DMS 273 (cell line): ENCODE measurements at regions not wholly inside any gene's neighbourhood (a gene's known extent, or its start where the extent isn't known, plus 50 kb on each side); places are given as distances from the start of the nearest gene placed in this dataset.

Source experiments
- DNase-seq: peaks from one replicate; lab custom pipeline; 2025; ENCODE audit not compliant: unreplicated experiment; lab: John Stamatoyannopoulos, UW

DNA sequence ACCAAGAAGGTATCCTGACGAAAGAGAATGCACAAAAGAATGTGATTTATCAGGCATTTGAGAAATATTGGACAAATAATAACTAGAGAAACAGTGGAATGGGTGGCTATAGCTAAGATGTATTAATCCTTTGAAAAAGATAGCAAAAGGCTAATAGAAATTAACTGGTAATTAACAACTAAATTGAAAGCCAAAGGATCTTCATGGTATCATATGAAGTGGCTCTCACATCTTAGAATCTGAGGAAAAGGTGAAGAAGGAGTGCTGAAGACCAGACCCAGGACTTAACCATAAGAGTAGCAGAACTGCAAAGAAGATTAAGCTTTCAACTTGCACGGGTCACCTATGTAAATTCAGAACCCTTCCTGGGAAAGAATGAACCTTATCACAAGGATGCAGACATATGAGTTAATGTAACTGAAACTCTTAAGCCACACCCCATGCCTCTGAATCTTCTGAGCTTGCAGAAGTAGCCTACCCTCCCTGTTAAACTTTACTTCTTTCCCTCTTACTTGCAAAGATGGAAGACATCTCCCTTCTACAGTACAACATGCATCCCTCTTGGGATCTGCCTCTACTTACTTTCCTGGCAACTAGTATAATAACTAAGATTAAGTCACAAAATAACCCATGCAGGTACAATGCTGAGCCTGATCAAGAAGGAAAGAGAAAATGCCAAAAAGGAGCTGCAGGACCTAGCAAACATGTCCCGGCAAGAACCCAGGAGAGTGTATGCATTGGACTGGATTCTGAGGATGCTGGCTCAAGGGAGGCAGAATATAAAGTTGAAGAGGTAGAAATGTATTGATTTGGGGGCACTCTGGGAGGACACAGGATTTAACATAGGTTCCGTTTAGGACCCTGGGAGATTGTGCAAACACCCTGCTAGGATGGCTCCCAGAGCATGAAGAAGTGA lies 395.5 kb upstream of the SLC30A5 start:
- no peak for DNase-seq

DNA sequence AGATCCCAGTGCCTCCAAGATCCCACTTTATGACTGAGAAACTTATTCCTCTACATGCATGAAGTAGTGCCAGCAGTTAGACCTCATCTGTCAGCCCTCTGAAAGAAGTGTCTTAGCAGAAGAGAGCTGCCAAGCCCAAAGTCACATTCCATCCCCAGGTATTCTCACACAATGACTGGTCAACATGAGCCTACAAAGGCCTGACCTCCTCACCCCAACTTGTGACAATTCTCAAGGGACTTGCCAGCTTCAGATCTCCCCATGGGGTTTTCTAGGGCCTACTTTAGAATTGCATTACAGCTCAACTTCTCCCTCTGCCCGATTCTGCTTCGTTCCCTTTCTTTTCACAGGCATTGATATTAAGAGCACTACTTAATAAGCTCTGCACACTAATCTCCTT lies 393.8 kb upstream of the SLC30A5 start:
- no peak for DNase-seq

DNA sequence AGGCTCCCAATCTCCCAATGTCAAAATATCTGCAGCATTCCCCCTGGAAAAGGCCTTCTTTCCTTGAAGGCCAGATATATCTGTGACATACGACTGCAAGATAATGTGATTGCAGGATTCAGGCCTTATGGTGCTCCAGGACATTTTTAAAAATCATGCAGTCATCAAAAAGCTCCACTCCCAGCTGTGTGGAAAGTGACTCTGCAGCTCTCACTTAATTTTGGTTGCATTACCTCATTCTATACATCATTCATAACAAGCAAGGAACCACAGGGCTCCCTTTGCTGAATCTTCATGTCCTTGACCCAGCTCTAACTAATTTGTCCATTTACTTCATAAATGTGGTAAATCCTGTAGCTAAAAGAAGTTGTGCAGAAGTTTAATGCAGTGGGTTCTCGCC lies 386.2 kb upstream of the SLC30A5 start:
- no peak for DNase-seq

DNA sequence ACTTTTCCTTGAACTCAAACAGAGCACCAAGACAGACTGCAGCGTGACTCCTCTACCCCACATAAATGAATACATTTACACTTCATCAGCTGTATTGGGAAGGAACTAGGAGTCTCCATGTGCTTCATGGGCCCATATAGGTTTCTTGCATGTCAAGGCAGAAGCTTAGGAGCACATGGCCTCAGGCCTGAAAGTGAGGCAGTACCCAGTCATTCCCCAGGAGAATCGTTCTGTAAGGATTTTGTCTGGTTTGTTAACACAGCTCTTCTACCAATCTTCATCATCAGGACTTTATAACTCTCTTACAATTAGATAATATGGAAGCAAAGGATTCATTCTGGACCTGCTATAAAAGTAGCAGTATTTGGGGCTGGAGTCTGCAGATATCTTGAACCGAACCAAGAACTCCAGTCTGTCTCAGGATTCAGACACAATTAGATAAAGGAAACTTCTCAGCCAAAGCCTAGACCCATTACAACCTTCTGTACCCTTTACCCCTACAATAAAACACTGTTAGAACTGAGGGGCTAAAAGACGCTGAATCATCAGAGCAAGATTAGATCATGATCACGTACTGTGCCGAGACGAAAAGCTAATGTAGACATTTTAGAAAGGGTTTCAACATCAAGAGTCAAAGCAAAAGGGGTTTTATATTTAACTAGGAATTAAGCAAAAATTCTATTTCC lies 385.5 kb upstream of the SLC30A5 start:
- no peak for DNase-seq

DNA sequence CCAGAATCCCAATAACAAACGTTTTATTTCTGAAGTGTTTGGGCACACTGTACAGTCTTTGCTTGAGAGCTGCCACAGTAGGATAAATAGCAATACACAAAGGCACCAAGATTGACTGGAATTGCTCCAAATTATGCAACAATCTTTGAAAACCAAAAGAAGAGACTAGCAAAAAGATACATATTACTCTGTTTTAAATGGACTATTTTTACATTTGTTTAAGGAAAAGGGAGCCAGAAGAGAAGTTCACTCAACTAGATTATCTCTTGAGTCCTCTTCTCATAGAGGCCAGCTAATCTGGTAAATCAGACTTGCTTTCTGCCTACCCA lies 385.0 kb upstream of the SLC30A5 start:
- no peak for DNase-seq

DNA sequence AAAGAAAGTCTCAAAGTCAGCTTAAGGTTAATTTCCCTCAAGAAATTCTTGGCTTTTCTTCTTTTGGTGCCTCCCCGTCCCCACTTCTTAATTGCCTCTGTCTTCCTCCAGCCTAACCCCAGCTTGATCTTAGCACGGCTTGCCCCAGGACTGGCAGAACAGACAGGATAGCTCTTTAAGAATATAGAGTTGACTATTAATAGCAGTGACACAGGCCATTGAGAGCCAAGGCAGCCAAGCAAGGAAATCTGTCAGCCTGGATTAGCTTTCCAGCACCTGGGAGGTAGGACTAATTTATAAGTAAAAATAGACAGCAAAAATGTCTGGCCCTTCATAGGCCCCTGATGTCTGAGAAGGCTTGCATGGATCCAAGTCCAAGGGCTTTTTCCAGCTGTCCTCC lies 384.6 kb upstream of the SLC30A5 start:
- DNase-seq, result peak; percentile 34

DNA sequence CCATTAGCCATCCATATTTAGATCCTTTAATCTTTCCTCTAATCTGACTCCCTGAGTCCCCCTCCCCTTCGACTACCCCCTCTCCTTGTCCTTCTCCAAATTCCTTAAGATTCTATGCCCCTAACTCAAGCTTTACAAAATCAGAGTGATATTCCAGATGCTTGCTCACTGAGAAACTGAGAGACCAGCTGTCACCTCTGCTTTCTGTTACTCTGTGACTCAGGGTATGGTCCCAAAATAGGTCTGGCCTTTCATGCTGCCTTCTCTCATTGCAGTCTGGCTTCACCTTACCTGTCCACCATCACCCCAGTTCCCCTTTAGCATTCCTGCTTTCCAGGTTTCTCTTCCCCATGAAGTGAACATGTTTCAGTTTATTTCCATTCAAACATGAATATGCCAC lies 383.3 kb upstream of the SLC30A5 start:
- peak; percentile 67 for DNase-seq

DNA sequence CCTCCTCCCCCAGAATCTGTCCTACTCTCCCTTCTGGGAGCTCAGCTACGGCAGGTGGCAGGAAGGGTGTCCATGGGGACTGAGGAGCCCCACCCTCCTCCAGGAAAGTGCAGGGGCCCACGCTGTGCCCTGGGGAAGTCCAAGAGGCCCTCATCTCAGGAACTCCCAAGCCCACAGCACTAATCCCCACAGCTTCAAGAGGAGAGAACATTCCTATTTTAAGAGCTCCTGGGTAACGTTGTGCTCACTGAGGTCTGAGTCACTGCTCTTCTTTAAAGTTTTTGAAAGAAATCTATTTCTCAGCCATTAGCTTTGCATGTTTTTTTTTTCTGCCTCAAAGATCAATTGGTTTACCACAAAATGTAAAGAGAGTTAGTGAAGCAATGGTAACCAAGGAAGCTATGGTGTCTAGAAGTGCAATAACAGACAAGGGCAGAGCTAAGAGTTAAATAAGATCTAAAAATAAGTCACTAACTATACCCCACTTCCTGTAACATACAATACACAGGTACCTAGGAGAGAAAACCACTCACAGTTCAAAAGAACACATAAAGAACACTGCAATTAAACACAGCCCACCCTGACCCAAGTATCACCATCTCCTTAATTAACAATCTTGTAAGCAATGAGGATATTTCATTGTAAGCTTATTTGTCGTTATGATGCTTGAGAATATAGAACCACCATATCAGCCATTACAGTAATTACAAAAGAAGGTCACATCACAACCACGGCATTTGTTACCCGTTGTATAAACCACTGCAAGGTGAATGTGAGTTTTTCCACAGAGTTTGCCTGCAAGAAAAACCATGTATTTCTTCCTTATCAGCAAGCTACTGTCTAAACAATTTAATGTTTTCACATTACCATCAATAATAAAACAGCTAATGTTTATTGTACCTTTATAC lies 382.3 kb upstream of the SLC30A5 start:
- peak; percentile 62 for DNase-seq

DNA sequence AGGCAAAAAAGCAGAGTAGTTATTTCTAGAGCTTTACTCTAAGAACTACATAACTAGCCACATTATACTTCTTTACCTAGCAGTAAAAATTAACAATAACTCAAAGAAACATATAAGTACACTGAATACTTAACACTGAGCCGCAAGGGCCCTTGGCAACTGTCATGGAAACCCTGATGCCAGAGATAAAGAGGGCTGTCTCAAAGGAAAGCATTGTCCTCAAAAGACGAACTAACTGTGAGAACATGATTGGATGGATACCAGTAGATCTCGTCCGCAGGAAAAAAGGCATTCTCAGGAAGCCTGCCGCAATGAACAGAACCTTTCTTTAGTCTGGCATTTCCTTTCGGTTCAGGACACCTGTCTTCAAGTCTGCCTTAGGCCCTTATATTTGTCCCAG lies 379.0 kb upstream of the SLC30A5 start:
- DNase-seq, result no peak

DNA sequence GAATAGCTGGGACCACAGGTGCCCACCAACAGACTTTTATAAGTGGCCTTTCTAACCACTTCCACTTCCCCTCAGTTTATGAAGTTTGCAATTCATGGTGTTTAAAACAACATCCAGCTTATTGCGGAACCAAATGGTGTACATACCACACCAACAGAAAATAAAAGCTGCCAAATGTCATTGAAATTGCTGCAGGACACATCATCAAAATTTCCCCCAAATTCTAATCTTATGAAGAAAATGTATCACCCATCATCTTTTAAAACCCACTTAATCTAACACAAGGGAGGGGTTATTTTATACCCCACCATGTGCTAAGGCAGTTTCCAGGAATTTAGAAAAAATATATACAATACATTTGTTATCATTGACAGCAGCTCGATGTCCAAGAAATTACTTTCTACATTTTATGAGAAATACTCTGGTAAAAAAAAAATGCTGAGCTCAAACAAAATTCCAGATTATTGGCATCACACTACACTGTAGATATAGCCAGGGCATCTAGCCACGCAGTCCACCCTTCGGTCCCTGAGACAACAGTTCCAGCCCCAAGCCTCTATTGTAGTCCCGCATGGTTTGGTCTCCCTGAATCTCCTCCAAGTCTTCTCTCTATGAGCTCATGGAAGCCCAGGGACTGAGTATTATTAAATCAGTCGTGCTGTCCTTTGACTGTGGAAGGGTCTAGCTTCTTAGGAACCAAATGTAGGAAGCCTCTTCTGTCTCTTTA lies 372.8 kb upstream of the SLC30A5 start:
- DNase-seq, result no peak

DNA sequence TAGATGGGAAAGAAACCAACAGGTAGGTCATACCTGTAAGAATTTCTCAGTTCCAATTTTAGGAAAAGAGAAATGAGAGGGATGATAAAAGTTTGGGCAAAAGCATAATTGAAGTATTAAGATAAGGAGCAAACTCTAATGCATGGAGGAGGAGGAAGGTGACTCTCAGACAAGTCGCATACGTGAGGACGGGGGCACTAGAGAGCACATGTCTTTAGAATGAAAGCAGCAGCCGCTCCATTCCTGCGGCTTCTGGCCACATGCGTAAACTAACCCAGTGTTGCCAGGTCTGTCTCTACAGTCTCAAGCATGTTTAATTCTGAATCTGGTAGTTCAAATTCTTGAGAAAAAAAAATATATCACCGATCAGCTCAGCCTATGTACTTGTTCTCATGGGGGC lies 371.5 kb upstream of the SLC30A5 start:
- no peak for DNase-seq

DNA sequence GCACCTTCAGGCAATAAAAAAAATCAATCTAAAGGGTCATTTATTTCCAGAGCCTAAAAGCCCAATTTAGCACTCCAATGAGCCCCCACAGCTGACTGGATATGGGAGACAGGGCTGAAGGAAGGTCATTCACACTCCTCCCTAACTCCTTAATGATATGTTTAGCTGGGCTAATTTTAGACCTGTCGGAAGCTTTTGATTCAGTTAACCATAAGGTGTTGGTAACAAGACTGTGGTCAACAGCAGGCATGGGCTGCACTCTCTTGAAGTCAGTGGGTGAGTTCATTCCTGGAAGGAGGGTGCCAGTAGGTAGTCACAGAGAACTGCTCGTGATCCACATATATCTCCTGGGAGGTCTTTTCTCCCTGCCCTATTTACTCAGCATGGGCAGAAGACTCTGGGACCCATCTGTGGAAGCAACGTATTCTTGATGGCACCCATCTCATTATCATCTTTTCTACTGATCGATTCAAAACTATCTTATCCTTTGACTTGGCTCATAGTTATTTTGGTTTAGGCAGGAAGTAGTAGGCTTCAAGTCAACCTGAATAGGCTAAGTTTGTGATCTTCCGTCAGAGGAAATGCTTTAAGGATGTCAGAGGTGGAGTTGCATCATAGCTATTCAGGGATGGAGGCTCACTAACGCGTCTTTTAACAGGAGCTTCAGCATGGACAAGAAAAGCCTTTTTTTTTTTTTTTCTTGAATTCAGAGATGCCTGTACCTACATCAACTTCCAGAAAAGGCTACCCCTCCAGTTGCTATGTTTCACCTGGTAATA lies 367.7 kb upstream of the SLC30A5 start:
- DNase-seq, result peak; percentile 11

DNA sequence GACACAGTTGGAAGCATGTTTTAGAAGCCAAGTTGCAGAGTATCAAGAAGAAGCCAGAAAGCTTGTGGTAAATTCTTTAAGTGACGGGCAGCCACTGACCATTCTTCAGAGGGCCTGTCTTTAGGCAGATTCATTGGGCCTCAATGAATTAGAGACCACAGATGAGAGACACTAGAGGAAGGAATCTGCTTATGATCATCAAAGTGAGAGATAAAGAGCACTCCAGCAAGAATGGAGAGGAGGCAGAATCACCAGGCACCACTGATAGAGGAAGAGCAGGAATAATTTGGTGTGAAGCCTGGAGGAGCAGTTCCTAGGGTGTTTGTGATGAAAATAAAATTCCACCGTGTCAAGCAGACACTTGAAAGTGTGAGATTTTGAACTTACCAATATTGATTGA lies 365.9 kb upstream of the SLC30A5 start:
- no peak for DNase-seq

DNA sequence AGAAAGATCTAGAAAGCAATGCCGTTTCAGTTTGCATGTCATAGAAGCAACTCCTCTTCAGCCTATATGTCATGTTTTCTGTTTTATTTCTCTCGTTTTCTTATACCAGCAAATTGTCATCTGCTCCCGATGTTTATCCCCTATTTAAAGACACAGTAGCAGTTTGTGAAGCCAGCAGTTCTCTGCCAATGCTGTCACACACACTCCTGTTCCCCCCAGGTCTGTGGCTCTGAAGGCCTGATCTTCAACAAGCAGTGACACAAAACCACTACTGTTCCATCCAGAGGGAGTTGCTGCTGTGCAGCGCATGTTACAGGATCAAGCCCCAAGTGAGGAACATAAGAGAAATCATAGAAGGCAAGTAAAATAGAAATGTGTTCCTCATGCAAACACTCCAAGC lies 364.1 kb upstream of the SLC30A5 start:
- no peak for DNase-seq

DNA sequence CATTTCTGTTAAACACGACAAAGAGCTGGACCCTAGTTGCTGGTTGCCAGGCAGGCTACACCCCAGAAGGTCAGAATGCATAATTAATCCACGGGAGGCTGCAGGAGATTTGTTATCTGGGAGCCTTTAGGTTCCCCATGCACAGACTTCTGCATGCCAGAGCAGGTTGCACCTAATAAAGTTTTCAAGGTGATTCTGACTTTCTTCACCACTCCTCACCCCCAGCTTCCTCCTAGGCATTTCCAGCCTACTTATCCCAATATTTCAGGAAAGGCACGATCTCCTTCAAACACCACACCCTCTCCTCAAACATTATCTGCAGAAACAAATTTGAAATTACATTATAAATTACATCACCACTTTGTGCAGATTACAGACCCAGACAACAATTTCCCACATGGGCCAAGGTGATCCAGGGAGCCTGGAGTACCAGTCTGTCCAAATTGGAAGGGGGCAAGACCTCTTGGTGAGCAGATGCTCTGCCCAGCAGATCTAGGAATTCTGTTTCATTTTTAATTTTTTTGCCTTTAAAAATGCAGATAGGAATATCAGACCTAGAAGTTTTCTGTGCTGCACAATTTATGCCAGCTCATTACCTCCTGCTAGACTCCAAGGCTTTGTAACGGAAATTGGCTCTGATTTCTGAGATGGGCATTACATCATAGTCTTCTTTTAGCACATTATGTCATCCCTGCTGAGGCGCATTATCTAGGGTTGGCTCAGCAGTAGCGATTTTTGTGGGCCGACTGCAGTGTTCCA lies 363.4 kb upstream of the SLC30A5 start:
- DNase-seq, result peak; percentile 86

DNA sequence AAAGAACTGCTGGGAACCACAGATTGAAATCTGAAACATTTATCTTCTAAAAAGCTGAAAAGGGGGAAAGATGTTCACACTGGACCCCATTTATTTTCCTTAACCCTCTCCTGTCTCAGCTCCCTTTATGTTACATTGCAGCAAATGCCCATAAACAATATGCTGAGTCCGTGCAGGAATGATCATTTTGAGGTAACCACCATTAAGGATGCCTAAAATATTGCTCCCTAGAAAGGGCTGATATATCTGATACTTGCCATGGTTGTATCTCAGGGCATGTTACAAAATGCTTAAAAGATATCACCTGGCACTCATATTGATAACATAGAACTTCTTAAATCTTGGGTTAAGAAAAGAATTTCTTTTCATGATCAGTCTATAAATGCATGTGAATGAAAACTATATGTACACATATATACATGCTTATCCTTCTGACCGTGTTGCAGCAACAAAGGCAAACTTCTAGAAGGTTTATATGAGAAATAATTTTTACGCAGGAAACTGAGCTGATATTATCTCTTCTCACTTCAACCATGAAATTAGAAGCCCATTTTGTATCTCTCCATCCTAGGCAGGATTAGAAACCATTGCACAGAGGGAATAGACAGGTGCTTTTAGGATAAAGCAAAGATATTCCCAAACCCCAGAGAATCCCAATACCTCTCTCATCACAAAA lies 362.7 kb upstream of the SLC30A5 start:
- no peak for DNase-seq

DNA sequence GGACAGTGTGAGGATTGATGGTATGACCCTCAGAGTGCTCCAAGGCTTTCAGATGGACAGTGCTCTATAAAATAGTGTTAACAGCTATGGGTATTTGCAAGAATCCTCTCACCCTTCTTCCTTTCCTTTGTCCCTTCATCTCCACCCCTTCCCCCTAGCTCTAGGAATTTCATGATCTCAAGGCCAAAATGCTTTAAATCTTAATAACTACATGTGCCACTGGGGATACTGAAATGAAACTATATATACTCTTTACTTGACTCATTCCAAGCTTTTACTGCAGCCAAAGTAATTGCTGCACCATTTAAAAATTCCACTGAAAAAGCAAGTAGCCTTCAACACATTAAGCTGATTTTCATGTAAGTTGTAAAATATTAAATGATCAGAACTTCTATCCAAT lies 361.6 kb upstream of the SLC30A5 start:
- no peak for DNase-seq

DNA sequence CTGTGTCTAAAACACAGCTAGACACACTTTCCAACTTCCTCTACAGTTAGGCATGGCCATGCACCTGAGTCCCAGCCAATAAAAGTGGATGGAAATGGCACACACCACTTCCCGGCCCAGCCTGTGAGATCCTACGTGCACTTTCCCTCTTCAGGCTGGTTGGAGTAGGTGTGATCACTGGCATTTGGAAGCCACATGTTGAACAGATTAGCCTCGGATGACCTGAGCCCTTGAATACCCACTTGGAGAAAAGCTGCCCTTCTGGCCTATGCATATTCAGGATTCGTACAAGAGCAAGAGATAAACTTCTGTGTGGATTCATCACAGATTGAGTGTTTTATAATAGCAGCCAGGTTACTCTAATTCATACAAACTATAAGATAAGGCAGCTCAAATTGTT lies 359.0 kb upstream of the SLC30A5 start:
- peak; percentile 67 for DNase-seq

DNA sequence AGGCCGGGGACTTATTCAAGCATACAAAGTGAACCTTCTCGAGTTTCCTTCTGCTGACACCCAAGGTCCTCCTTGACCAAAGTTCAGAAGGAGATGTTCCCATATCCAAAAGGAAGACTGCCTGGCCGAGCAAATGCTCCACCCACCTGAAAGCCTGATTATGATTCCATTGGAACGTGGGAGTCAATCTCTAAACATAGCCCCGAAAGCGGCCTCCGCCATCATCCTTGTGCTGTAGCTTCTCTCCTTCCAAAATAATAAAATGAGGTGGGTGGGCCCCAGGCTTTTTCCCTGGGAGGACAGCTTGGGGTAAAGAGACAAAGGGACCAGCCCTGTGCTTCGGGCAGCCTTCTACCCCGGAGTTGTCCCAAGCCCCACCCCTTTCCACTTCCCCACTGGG lies 355.6 kb upstream of the SLC30A5 start:
- DNase-seq, result no peak
